ENCODE measurements at regions not wholly inside any gene's neighbourhood (a gene's known extent, or its start where the extent isn't known, plus 50 kb on each side); places are given as distances from the start of the nearest gene placed in this dataset.

DNA sequence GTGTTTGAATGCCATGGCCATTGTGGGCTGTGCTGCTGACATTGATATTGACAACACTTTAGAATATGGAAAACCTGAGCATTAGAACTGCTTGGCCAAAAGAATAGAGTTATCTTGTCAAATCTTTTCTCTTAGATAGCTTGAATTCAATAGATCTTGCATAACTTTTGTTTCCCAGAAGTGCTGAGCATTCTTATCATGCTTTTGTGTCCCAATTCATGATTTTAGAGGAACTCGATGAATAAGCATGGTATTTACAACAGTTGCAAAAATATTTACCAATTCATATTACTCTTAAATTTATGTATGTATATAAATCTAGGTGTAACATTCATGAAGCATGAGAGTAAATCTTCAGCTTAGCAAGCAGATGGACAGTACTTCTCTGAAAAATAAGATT is 508.0 kb downstream of the BCL11A start:
- TF ChIP-seq, protein P1, sequence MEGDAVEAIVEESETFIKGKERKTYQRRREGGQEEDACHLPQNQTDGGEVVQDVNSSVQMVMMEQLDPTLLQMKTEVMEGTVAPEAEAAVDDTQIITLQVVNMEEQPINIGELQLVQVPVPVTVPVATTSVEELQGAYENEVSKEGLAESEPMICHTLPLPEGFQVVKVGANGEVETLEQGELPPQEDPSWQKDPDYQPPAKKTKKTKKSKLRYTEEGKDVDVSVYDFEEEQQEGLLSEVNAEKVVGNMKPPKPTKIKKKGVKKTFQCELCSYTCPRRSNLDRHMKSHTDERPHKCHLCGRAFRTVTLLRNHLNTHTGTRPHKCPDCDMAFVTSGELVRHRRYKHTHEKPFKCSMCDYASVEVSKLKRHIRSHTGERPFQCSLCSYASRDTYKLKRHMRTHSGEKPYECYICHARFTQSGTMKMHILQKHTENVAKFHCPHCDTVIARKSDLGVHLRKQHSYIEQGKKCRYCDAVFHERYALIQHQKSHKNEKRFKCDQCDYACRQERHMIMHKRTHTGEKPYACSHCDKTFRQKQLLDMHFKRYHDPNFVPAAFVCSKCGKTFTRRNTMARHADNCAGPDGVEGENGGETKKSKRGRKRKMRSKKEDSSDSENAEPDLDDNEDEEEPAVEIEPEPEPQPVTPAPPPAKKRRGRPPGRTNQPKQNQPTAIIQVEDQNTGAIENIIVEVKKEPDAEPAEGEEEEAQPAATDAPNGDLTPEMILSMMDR (IDR thresholded peaks at IDR 0.05; ENCODE audit: low read length) = no peak
- TF ChIP-seq EZH2 (IDR thresholded peaks at IDR 0.05; ENCODE audit: borderline replicate concordance, low read length) = no peak

Measured in OCI-LY1 (cell line).